ENCODE measurements at regions not wholly inside any gene's neighbourhood (a gene's known extent, or its start where the extent isn't known, plus 50 kb on each side); places are given as distances from the start of the nearest gene placed in this dataset.

GRCh38 chr1:166594646-166595045 lies 244.6 kb upstream of the POGK start:
- Histone ChIP-seq H3K9me2 (replicated peaks; ENCODE audit: insufficient read depth, low read length) (no peaks in the 10 kb centered on the region), H3K9me3 (ENCODE audit: insufficient read depth, low read length) (no peaks in the 10 kb centered on the region), H3K27me3 (ENCODE audit: low read length) (no peaks in the 10 kb centered on the region), H2AFZ (ENCODE audit: low read depth, low read length, severe bottlenecking) (no peak overlapping the region), H4K20me1 (ENCODE audit: low read depth, low read length) (no peaks in the 10 kb centered on the region), H3K4me2 (ENCODE audit: low read depth, low read length, poor library complexity, severe bottlenecking) (no peak overlapping the region), H3K4me3 (ENCODE audit: insufficient read depth, low read length, poor library complexity, severe bottlenecking) (no peak overlapping the region), H3K79me2 (ENCODE audit: insufficient read depth, low read length) (no peaks in the 10 kb centered on the region), H3F3A (ENCODE audit: insufficient read depth) (no peaks in the 10 kb centered on the region), H3K27ac (ENCODE audit: low read depth, low read length) (no peak overlapping the region), H3K9ac (ENCODE audit: low read length) (no peak overlapping the region), H3K36me3 (ENCODE audit: low read length) (no peaks in the 10 kb centered on the region)
- TF ChIP-seq CTCF (IDR thresholded peaks at IDR 0.05; ENCODE audit: insufficient read depth, low read length, poor library complexity, severe bottlenecking) (no peak), EZH2phosphoT487 (conservative IDR thresholded peaks at IDR 0.05; ENCODE audit: low read length) (no peak)

- TF ChIP-seq EZH2phosphoT487 (conservative IDR thresholded peaks at IDR 0.05; ENCODE audit: low read length), result no peak
- TF ChIP-seq CTCF (IDR thresholded peaks at IDR 0.05; ENCODE audit: insufficient read depth, low read length, poor library complexity, severe bottlenecking), result no peak
- H3K27me3 ChIP-seq (ENCODE audit: low read length), result no peaks in the 10 kb centered on the region
- H3K79me2 ChIP-seq (ENCODE audit: insufficient read depth, low read length), result no peaks in the 10 kb centered on the region
- H3K4me2 ChIP-seq (ENCODE audit: low read depth, low read length, poor library complexity, severe bottlenecking), result no peak overlapping the region
- H3K36me3 ChIP-seq (ENCODE audit: low read length), result no peaks in the 10 kb centered on the region
- no peaks in the 10 kb centered on the region for H3K9me2 ChIP-seq (replicated peaks; ENCODE audit: insufficient read depth, low read length)
- no peak overlapping the region for H3K9ac ChIP-seq (ENCODE audit: low read length)
- no peak overlapping the region for H2AFZ ChIP-seq (ENCODE audit: low read depth, low read length, severe bottlenecking)
- no peaks in the 10 kb centered on the region for H3F3A ChIP-seq (ENCODE audit: insufficient read depth)
- no peaks in the 10 kb centered on the region for H3K9me3 ChIP-seq (ENCODE audit: insufficient read depth, low read length)
- H4K20me1 ChIP-seq (ENCODE audit: low read depth, low read length), result no peaks in the 10 kb centered on the region
- H3K27ac ChIP-seq (ENCODE audit: low read depth, low read length), result no peak overlapping the region
- H3K4me3 ChIP-seq (ENCODE audit: insufficient read depth, low read length, poor library complexity, severe bottlenecking), result no peak overlapping the region
These were observed 241.8 kb upstream of the POGK start for GRCh38 chr1:166597516-166597915.

GRCh38 chr1:166600574-166600973 lies 238.7 kb upstream of the POGK start:
- H4K20me1 ChIP-seq (ENCODE audit: low read depth, low read length), result no peaks in the 10 kb centered on the region
- H3K4me2 ChIP-seq (ENCODE audit: low read depth, low read length, poor library complexity, severe bottlenecking), result no peak overlapping the region
- H2AFZ ChIP-seq (ENCODE audit: low read depth, low read length, severe bottlenecking), result no peak overlapping the region
- no peak overlapping the region for H3K27ac ChIP-seq (ENCODE audit: low read depth, low read length)
- no peaks in the 10 kb centered on the region for H3K9me2 ChIP-seq (replicated peaks; ENCODE audit: insufficient read depth, low read length)
- H3K9ac ChIP-seq (ENCODE audit: low read length), result no peak overlapping the region
- H3K36me3 ChIP-seq (ENCODE audit: low read length), result no peaks in the 10 kb centered on the region
- H3K4me3 ChIP-seq (ENCODE audit: insufficient read depth, low read length, poor library complexity, severe bottlenecking), result no peak overlapping the region
- H3K27me3 ChIP-seq (ENCODE audit: low read length), result no peaks in the 10 kb centered on the region
- no peaks in the 10 kb centered on the region for H3F3A ChIP-seq (ENCODE audit: insufficient read depth)
- TF ChIP-seq EZH2phosphoT487 (conservative IDR thresholded peaks at IDR 0.05; ENCODE audit: low read length) (no peak), CTCF (IDR thresholded peaks at IDR 0.05; ENCODE audit: insufficient read depth, low read length, poor library complexity, severe bottlenecking) (no peak)
- H3K9me3 ChIP-seq (ENCODE audit: insufficient read depth, low read length), result no peaks in the 10 kb centered on the region
- no peaks in the 10 kb centered on the region for H3K79me2 ChIP-seq (ENCODE audit: insufficient read depth, low read length)
